ENCODE measurements at regions not wholly inside any gene's neighbourhood (a gene's known extent, or its start where the extent isn't known, plus 50 kb on each side); places are given as distances from the start of the nearest gene placed in this dataset.

DNA sequence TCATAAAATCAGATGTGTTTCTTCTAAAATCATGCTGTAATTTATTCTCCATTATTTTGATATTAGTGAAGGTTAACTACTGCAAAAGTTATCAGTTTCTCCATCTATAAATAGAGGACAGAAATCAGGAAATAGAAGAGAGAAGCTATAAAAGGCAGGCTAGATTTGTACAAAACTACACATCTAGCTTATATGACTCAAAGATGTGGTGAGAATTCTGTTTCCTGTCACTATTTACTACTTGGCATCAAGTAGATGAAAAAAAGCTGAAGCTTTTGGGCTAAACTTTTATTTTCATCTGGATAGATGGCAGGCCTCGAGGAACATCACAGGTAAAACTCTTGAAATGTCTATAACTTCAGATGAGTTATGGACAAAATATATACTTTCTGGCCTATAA is 49.8 kb upstream of the NAB1 start:
- Histone ChIP-seq H3K27me3 (ENCODE audit: control insufficient read depth in 2 of 2, insufficient read depth in 2 of 2, low read length in 2 of 2) (no peaks in the 10 kb centered on the region), H3K4me2 (replicated peaks; ENCODE audit: extremely low read depth, low read length, poor library complexity, severe bottlenecking) (no peak overlapping the region), H4K20me1 (ENCODE audit: insufficient read depth, low read length) (no peaks in the 10 kb centered on the region), H3K4me3 (replicated peaks in 1 of 3; ENCODE audit: low read depth in 2 of 3, low read length in 3 of 3) (no peak overlapping the region), H3K9ac (ENCODE audit: insufficient read depth, low read length, poor library complexity, severe bottlenecking) (no peak overlapping the region), H3K36me3 (replicated peaks in 1 of 2; ENCODE audit: control insufficient read depth in 1 of 2, insufficient read depth in 2 of 2, low read length in 2 of 2) (no peaks in the 10 kb centered on the region), H3K79me2 (ENCODE audit: insufficient read depth, low read length) (no peaks in the 10 kb centered on the region), H3K27ac (ENCODE audit: low read depth in 1 of 2, low read length in 2 of 2) (no peak overlapping the region), H3K9me3 (replicated peaks in 1 of 2; ENCODE audit: control insufficient read depth in 1 of 2, insufficient read depth in 1 of 2, low read length in 2 of 2) (no peaks in the 10 kb centered on the region), H2AFZ (ENCODE audit: insufficient read depth, low read depth, low read length, poor library complexity, severe bottlenecking) (no peak overlapping the region), H3K4me1 (ENCODE audit: control insufficient read depth in 1 of 2, insufficient read depth in 2 of 2, low read length in 2 of 2) (no peaks in the 10 kb centered on the region)
- H3K27me3 Mint-ChIP-seq (ENCODE audit: low read depth in 3 of 3), result no peaks in the 10 kb centered on the region
- no CpG with 5 or more reads among the region's 1 CpG for WGBS (ENCODE audit: insufficient coverage)
- intact Hi-C loops (cut with micrococcal nuclease), result no loop called here
- no peak overlapping the region for H3K27ac Mint-ChIP-seq
- no peak overlapping the region for H3K4me3 Mint-ChIP-seq
- TF ChIP-seq, protein P1, sequence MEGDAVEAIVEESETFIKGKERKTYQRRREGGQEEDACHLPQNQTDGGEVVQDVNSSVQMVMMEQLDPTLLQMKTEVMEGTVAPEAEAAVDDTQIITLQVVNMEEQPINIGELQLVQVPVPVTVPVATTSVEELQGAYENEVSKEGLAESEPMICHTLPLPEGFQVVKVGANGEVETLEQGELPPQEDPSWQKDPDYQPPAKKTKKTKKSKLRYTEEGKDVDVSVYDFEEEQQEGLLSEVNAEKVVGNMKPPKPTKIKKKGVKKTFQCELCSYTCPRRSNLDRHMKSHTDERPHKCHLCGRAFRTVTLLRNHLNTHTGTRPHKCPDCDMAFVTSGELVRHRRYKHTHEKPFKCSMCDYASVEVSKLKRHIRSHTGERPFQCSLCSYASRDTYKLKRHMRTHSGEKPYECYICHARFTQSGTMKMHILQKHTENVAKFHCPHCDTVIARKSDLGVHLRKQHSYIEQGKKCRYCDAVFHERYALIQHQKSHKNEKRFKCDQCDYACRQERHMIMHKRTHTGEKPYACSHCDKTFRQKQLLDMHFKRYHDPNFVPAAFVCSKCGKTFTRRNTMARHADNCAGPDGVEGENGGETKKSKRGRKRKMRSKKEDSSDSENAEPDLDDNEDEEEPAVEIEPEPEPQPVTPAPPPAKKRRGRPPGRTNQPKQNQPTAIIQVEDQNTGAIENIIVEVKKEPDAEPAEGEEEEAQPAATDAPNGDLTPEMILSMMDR (IDR thresholded peaks at IDR 0.05), result no peak
- no peaks in the 10 kb centered on the region for H3K36me3 Mint-ChIP-seq
- no peak for DNase-seq
- H3K4me1 Mint-ChIP-seq, result peaks cover 6% of the 10 kb centered on the region
- H3K9me3 Mint-ChIP-seq, result peaks cover 0 to 3% (median 0%) of the 10 kb centered on the region in 7 donors
